PC-9 (cell line): ENCODE measurements at regions not wholly inside any gene's neighbourhood (a gene's known extent, or its start where the extent isn't known, plus 50 kb on each side); places are given as distances from the start of the nearest gene placed in this dataset.

Source experiments
- CTCF ChIP-seq: fragments of 200-600 bp; sonication (generic); conservative IDR thresholded peaks from 2 replicates; pipeline ENCODE4 v1.6.1; 2017; ENCODE audit warnings: mixed run types, antibody characterized with exemption, mild to moderate bottlenecking, moderate library complexity
- EZH2 ChIP-seq: fragments of 200-600 bp; sonication (generic); IDR thresholded peaks from 2 replicates; pipeline ENCODE4 v1.8.0; 2017; ENCODE audit warnings: antibody characterized with exemption, low read depth

DNA sequence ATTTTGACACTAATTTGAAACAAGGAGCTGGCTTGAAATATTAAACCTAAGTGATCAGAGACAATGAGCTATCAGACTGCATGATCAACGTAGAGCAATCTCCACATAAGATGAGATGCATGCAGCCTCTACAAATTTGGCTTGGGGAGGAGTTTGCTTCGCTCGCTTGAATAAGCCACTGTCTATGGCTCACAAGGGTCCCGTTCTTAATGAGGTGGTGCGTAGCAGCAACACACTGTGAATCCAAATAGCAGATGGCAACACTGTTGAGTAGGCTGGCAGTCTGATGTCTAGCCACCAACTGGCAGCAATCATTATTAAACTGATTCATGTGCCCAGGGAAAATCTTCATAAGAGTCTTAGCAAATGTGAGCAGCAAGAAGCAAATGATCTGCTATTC lies 125.4 kb upstream of the CCDC54 start:
- TF ChIP-seq CTCF (no peak), EZH2 (no peak)
